ENCODE measurements at regions not wholly inside any gene's neighbourhood (a gene's known extent, or its start where the extent isn't known, plus 50 kb on each side); places are given as distances from the start of the nearest gene placed in this dataset.
A peak's percentile ranks its signal among the peaks of the same experiment; 100 is the strongest.

DNA sequence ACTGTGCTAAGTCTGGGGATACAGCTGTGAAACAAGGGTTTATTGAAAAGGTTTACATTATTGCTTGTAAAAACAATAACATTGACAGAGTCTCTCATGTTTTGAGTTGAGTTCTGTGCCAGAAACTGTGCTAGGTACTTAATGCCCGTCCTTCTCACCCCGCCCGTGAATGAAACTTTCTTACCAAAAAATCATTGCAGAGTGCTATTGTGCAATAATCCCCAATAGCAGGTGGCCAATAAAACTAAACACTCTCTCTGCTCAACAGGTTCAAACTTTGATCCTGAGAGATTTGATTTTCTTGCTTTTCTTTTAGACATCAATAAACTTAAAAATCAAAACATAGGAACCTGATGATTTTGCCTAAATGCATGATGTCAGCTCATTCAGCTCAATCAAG, 441.6 kb downstream of the HAPSTR1 start:
- Mint-ChIP-seq H3K4me1 (no peaks in the 10 kb centered on the region), H3K27me3 (no peaks in the 10 kb centered on the region), H3K27ac (no peak overlapping the region), H3K36me3 (no peaks in the 10 kb centered on the region), H3K4me3 (no peak overlapping the region), H3K9me3 (peaks cover 5 to 43% (median 14%) of the 10 kb centered on the region in 8 donors)
- Histone ChIP-seq H3K27ac (ENCODE audit: low read depth, low read length) (no peak overlapping the region), H3K4me3 (ENCODE audit: low read length in 2 of 2) (no peak overlapping the region), H3K27me3 (ENCODE audit: insufficient read depth, low read length) (no peaks in the 10 kb centered on the region), H3K36me3 (ENCODE audit: insufficient read depth, low read length) (no peaks in the 10 kb centered on the region), H3K9me3 (ENCODE audit: control insufficient read depth in 1 of 2, low read length in 2 of 2) (no peaks in the 10 kb centered on the region), H3K4me1 (ENCODE audit: insufficient read depth, low read length) (no peaks in the 10 kb centered on the region)
- DNase-seq, result no peak
- intact Hi-C loops (cut with micrococcal nuclease), result no loop called here
- POLR2A ChIA-PET (ENCODE audit: partially characterized antibody), result no interaction called here
- CTCF ChIA-PET (ENCODE audit: partially characterized antibody), result no interaction called here

- ChIA-PET CTCF (ENCODE audit: partially characterized antibody) (no interaction called here), POLR2A (ENCODE audit: partially characterized antibody) (no interaction called here)
- H3K4me1 Mint-ChIP-seq, result no peaks in the 10 kb centered on the region
- intact Hi-C loops (cut with micrococcal nuclease), result no loop called here
- H3K4me1 ChIP-seq (ENCODE audit: insufficient read depth, low read length), result no peaks in the 10 kb centered on the region
- no peaks in the 10 kb centered on the region for H3K27me3 ChIP-seq (ENCODE audit: insufficient read depth, low read length)
- no peak overlapping the region for H3K27ac ChIP-seq (ENCODE audit: low read depth, low read length)
- no peak for DNase-seq
- H3K4me3 ChIP-seq (ENCODE audit: low read length in 2 of 2), result no peak overlapping the region
- no peaks in the 10 kb centered on the region for H3K9me3 ChIP-seq (ENCODE audit: control insufficient read depth in 1 of 2, low read length in 2 of 2)
- H3K27me3 Mint-ChIP-seq, result no peaks in the 10 kb centered on the region
- no peak overlapping the region for H3K27ac Mint-ChIP-seq
- no peaks in the 10 kb centered on the region for H3K36me3 ChIP-seq (ENCODE audit: insufficient read depth, low read length)
- no peaks in the 10 kb centered on the region for H3K36me3 Mint-ChIP-seq
- peaks cover 5 to 43% (median 14%) of the 10 kb centered on the region in 8 donors for H3K9me3 Mint-ChIP-seq
- H3K4me3 Mint-ChIP-seq, result no peak overlapping the region
Measured at GRCh38 chr16:9534759-9535158, 443.3 kb downstream of the HAPSTR1 start.

- Histone ChIP-seq H3K27ac (ENCODE audit: low read depth, low read length) (no peak overlapping the region), H3K36me3 (ENCODE audit: insufficient read depth, low read length) (no peaks in the 10 kb centered on the region), H3K27me3 (ENCODE audit: insufficient read depth, low read length) (no peaks in the 10 kb centered on the region), H3K4me3 (ENCODE audit: low read length in 2 of 2) (no peak overlapping the region), H3K9me3 (ENCODE audit: control insufficient read depth in 1 of 2, low read length in 2 of 2) (no peaks in the 10 kb centered on the region), H3K4me1 (ENCODE audit: insufficient read depth, low read length) (no peaks in the 10 kb centered on the region)
- ChIA-PET POLR2A (ENCODE audit: partially characterized antibody) (no interaction called here), CTCF (ENCODE audit: partially characterized antibody) (no interaction called here)
- no peaks in the 10 kb centered on the region for H3K27me3 Mint-ChIP-seq
- H3K36me3 Mint-ChIP-seq, result no peaks in the 10 kb centered on the region
- intact Hi-C loops (cut with micrococcal nuclease), result no loop called here
- DNase-seq, result no peak
- H3K4me1 Mint-ChIP-seq, result no peaks in the 10 kb centered on the region
- H3K27ac Mint-ChIP-seq, result peak overlapping the region in 1 of 7 donors; percentile 20
- no peak overlapping the region for H3K4me3 Mint-ChIP-seq
- H3K9me3 Mint-ChIP-seq, result peaks cover 3 to 33% (median 14%) of the 10 kb centered on the region in 8 donors
Measured at GRCh38 chr16:9536905-9537304, 445.5 kb downstream of the HAPSTR1 start.

- no peaks in the 10 kb centered on the region for H3K4me1 ChIP-seq (ENCODE audit: insufficient read depth, low read length)
- Mint-ChIP-seq H3K27me3 (no peaks in the 10 kb centered on the region), H3K4me1 (no peaks in the 10 kb centered on the region), H3K9me3 (peaks cover 0 to 25% (median 10%) of the 10 kb centered on the region in 8 donors), H3K4me3 (no peak overlapping the region), H3K27ac (no peak overlapping the region), H3K36me3 (no peaks in the 10 kb centered on the region)
- H3K36me3 ChIP-seq (ENCODE audit: insufficient read depth, low read length), result no peaks in the 10 kb centered on the region
- H3K9me3 ChIP-seq (ENCODE audit: control insufficient read depth in 1 of 2, low read length in 2 of 2), result no peaks in the 10 kb centered on the region
- DNase-seq, result no peak
- intact Hi-C loops (cut with micrococcal nuclease), result no loop called here
- no peak overlapping the region for H3K27ac ChIP-seq (ENCODE audit: low read depth, low read length)
- no peaks in the 10 kb centered on the region for H3K27me3 ChIP-seq (ENCODE audit: insufficient read depth, low read length)
- ChIA-PET POLR2A (ENCODE audit: partially characterized antibody) (no interaction called here), CTCF (ENCODE audit: partially characterized antibody) (no interaction called here)
- H3K4me3 ChIP-seq (ENCODE audit: low read length in 2 of 2), result no peak overlapping the region
Measured at GRCh38 chr16:9539346-9539745, 447.9 kb downstream of the HAPSTR1 start.

DNA sequence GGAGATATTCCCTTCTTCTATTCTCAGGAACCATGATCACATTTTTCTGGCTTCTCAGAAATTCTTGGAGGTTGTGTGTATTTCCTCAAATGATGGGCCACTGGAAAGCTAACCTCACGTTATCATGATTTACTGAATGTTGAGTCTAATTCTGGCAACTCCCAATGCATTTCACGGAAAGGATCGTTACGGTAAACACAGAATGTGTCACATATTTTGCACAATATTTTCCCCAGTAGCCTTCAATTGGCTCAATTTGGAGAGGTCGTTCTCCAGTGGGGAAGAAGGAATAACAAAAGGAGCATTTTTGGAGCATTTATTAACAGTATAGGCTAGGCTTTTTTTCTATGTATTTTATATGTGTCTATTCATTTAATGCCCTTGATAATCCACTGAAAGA, 450.3 kb downstream of the HAPSTR1 start:
- CTCF ChIA-PET (ENCODE audit: partially characterized antibody), result no interaction called here
- Histone ChIP-seq H3K4me1 (ENCODE audit: insufficient read depth, low read length) (no peaks in the 10 kb centered on the region), H3K27me3 (ENCODE audit: insufficient read depth, low read length) (no peaks in the 10 kb centered on the region), H3K36me3 (ENCODE audit: insufficient read depth, low read length) (no peaks in the 10 kb centered on the region), H3K9me3 (ENCODE audit: control insufficient read depth in 1 of 2, low read length in 2 of 2) (no peaks in the 10 kb centered on the region), H3K4me3 (ENCODE audit: low read length in 2 of 2) (no peak overlapping the region), H3K27ac (ENCODE audit: low read depth, low read length) (no peak overlapping the region)
- H3K4me1 Mint-ChIP-seq, result no peaks in the 10 kb centered on the region
- no peak overlapping the region for H3K4me3 Mint-ChIP-seq
- H3K36me3 Mint-ChIP-seq, result no peaks in the 10 kb centered on the region
- intact Hi-C loops (cut with micrococcal nuclease), result no loop called here
- POLR2A ChIA-PET (ENCODE audit: partially characterized antibody), result no interaction called here
- DNase-seq, result no peak
- H3K9me3 Mint-ChIP-seq, result peaks cover 0 to 25% (median 3%) of the 10 kb centered on the region in 8 donors
- H3K27ac Mint-ChIP-seq, result no peak overlapping the region
- no peaks in the 10 kb centered on the region for H3K27me3 Mint-ChIP-seq

DNA sequence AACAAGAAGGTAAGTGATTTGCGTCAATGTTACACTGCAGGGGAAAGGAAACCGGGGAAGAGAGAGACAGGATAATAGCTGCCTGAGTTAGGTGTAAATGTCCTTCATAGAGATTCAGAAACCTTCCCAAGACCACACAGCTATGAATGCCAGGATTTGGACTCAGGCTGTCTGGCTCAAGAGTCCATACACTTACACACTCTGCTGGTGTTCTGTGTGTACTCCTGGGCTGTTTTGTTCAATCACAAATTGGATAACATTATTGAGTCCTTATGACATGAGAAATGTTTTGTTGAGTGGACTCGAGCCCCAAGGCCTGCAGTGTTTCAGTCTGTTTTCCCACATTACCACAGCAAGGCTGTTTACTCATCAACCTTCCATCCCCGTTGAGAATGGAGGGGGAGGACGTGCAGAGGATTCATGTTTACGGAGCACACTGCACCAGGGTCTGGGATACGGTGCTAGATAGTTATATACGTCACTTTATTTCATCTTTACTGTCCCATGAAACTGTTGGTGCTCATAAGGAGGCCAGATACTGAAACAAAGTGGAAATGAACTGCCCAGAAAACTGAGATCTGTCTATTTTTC, 450.8 kb downstream of the HAPSTR1 start:
- Mint-ChIP-seq H3K4me3 (no peak overlapping the region), H3K4me1 (no peaks in the 10 kb centered on the region), H3K9me3 (peaks cover 0 to 22% (median 2%) of the 10 kb centered on the region in 8 donors), H3K36me3 (no peaks in the 10 kb centered on the region), H3K27ac (no peak overlapping the region), H3K27me3 (no peaks in the 10 kb centered on the region)
- POLR2A ChIA-PET (ENCODE audit: partially characterized antibody), result no interaction called here
- Histone ChIP-seq H3K27me3 (ENCODE audit: insufficient read depth, low read length) (no peaks in the 10 kb centered on the region), H3K4me3 (ENCODE audit: low read length in 2 of 2) (no peak overlapping the region), H3K27ac (ENCODE audit: low read depth, low read length) (no peak overlapping the region), H3K4me1 (ENCODE audit: insufficient read depth, low read length) (no peaks in the 10 kb centered on the region), H3K36me3 (ENCODE audit: insufficient read depth, low read length) (no peaks in the 10 kb centered on the region), H3K9me3 (ENCODE audit: control insufficient read depth in 1 of 2, low read length in 2 of 2) (no peaks in the 10 kb centered on the region)
- CTCF ChIA-PET (ENCODE audit: partially characterized antibody), result no interaction called here
- DNase-seq, result no peak
- intact Hi-C loops (cut with micrococcal nuclease), result no loop called here

- Mint-ChIP-seq H3K4me3 (no peak overlapping the region), H3K9me3 (peaks cover 0 to 21% (median 3%) of the 10 kb centered on the region in 8 donors), H3K27me3 (no peaks in the 10 kb centered on the region), H3K27ac (no peak overlapping the region), H3K4me1 (no peaks in the 10 kb centered on the region), H3K36me3 (no peaks in the 10 kb centered on the region)
- no peak overlapping the region for H3K27ac ChIP-seq (ENCODE audit: low read depth, low read length)
- no peak for DNase-seq
- H3K36me3 ChIP-seq (ENCODE audit: insufficient read depth, low read length), result no peaks in the 10 kb centered on the region
- ChIA-PET CTCF (ENCODE audit: partially characterized antibody) (no interaction called here), POLR2A (ENCODE audit: partially characterized antibody) (no interaction called here)
- no peaks in the 10 kb centered on the region for H3K9me3 ChIP-seq (ENCODE audit: control insufficient read depth in 1 of 2, low read length in 2 of 2)
- no peaks in the 10 kb centered on the region for H3K27me3 ChIP-seq (ENCODE audit: insufficient read depth, low read length)
- intact Hi-C loops (cut with micrococcal nuclease), result no loop called here
- H3K4me3 ChIP-seq (ENCODE audit: low read length in 2 of 2), result no peak overlapping the region
- no peaks in the 10 kb centered on the region for H3K4me1 ChIP-seq (ENCODE audit: insufficient read depth, low read length)
Measured at GRCh38 chr16:9545522-9546437, 454.3 kb downstream of the HAPSTR1 start.
